K562 (cell line): ENCODE measurements at regions not wholly inside any gene's neighbourhood (a gene's known extent, or its start where the extent isn't known, plus 50 kb on each side); places are given as distances from the start of the nearest gene placed in this dataset.

Experiments used
- ATAC-seq: fragments of 200-7000 bp; cut with Tn5 transposase; 3 replicates; pipeline ENCODE4 v1.9.1; 2020; ENCODE audit warnings: moderate library complexity
- BruUV-seq: library from RNA; stranded (reverse); fragments of 400-500 nt; replicated peaks from 2 replicates; lab custom pipeline; 2021; lab: Mats Ljungman, UMichigan
- CTCF ChIA-PET: fragments of 300-600 bp; formaldehyde crosslinking; extraction: SDS; loops from one replicate; lab custom pipeline; 2021; ENCODE audit warnings: low intra/inter-chr PET ratio; lab: Yijun Ruan, JAX
- POLR2A ChIA-PET: fragments of 300-600, 350-650 bp; sonication (Branson Sonifier 250); formaldehyde crosslinking; extraction: SDS; loops from one replicate; lab custom pipeline; 2021; ENCODE audit warnings: antibody characterized with exemption, inconsistent platforms; lab: Yijun Ruan, JAX
- DNase-seq, 4 experiments: peaks; one replicate each; pipeline versions ENCODE4 v3.0.0 to v3.0.0-alpha.2; 2011 to 2018; ENCODE audit warnings: low spot score in 3 of 4, mixed read lengths in 3 of 4; ENCODE audit errors: extremely low read depth in 1 of 4
- FAIRE-seq: peaks from 2 replicates; lab custom pipeline; 2011; peaks lifted over from hg19 to GRCh38; lab: Jason Lieb, UNC
- H2AFZ ChIP-seq: 2 replicates; pipeline ENCODE4 v1.6.0; 2011; ENCODE audit warnings: low read depth, low read length, control low read depth, inconsistent platforms
- H3K27ac ChIP-seq: fragments of 200-600 bp; 3 replicates; pipeline ENCODE4 v1.8.0; 2011; ENCODE audit warnings: low read depth, mild to moderate bottlenecking, control low read depth, inconsistent platforms, low read length, moderate library complexity, mixed read lengths; ENCODE audit errors: extremely low read depth
- H3K27me3 ChIP-seq, 2 experiments: fragments of 300-600 bp in 1 of 2; 2 replicates in 1 of 2; 3 replicates in 1 of 2; pipeline versions ENCODE4 v1.6.0 to v1.8.0; 2011; ENCODE audit warnings: inconsistent platforms in 2 of 2, low read length in 2 of 2, mild to moderate bottlenecking in 1 of 2, mixed read lengths in 1 of 2, moderate library complexity in 1 of 2; ENCODE audit not compliant: control insufficient read depth in 2 of 2, insufficient read depth in 2 of 2
- H3K36me3 ChIP-seq: fragments of 300-600 bp; 3 replicates; pipeline ENCODE4 v1.8.0; 2011; ENCODE audit warnings: mild to moderate bottlenecking, low read length, inconsistent platforms; ENCODE audit not compliant: control insufficient read depth, insufficient read depth
- H3K4me1 ChIP-seq, 2 experiments: fragments of 200-600 bp in 1 of 2; replicated peaks in 1 of 2; 2 replicates in 1 of 2; 3 replicates in 1 of 2; pipeline versions ENCODE4 v1.5.1 to v1.8.0; 2011; ENCODE audit warnings: inconsistent platforms in 2 of 2, low read length in 2 of 2, mild to moderate bottlenecking in 1 of 2, mixed read lengths in 1 of 2, moderate library complexity in 1 of 2; ENCODE audit not compliant: control insufficient read depth in 2 of 2, insufficient read depth in 2 of 2
- H3K4me2 ChIP-seq: 2 replicates; pipeline ENCODE4 v1.6.1; 2011; ENCODE audit warnings: low read length, control low read depth, inconsistent platforms, mixed read lengths; ENCODE audit not compliant: insufficient read depth
- H3K4me3 ChIP-seq: fragments of 200-600 bp; sonication (generic), shearing (Covaris generic); 2 replicates; pipeline ENCODE4 v1.5.1; 2016; ENCODE audit warnings: control low read depth, inconsistent platforms
- H3K79me2 ChIP-seq: fragments of 200-600 bp; 3 replicates; pipeline ENCODE4 v1.8.0; 2011; ENCODE audit warnings: low read length, inconsistent platforms; ENCODE audit not compliant: control insufficient read depth, insufficient read depth
- H3K9ac ChIP-seq, 2 experiments: 2 replicates each; pipeline versions ENCODE4 v1.6.0 to v1.6.1; 2011; ENCODE audit warnings: low read depth in 2 of 2, low read length in 2 of 2, control low read depth in 1 of 2, inconsistent platforms in 1 of 2, mild to moderate bottlenecking in 1 of 2, mixed read lengths in 1 of 2; ENCODE audit not compliant: insufficient read depth in 1 of 2
- H3K9me1 ChIP-seq: one replicate; pipeline ENCODE4 v1.6.0; 2011; ENCODE audit warnings: inconsistent platforms, mild to moderate bottlenecking, low read length, moderate library complexity; ENCODE audit not compliant: control insufficient read depth, insufficient read depth
- H3K9me3 ChIP-seq: replicated peaks from 2 replicates; pipeline ENCODE4 v1.5.1; 2011; ENCODE audit warnings: low read depth, low read length, inconsistent platforms; ENCODE audit not compliant: control insufficient read depth, insufficient read depth
- H4K20me1 ChIP-seq: replicated peaks from 2 replicates; pipeline ENCODE4 v1.6.1; 2011; ENCODE audit warnings: low read length, inconsistent platforms, mixed read lengths; ENCODE audit not compliant: control insufficient read depth, insufficient read depth
- CBFA2T3 ChIP-seq: fragments of 450-650 bp; IDR thresholded peaks from 2 replicates; pipeline ENCODE4 v1.6.1; 2017
- DPF2 ChIP-seq: fragments of 450-650 bp; IDR thresholded peaks from 2 replicates; pipeline ENCODE4 v1.6.1; 2016
- GATAD2A ChIP-seq: fragments of 450-650 bp; IDR thresholded peaks from 2 replicates; pipeline ENCODE4 v1.6.1; 2017
- MAZ ChIP-seq, 2 experiments: fragments of 450-650 bp in 1 of 2; sonication (generic) in 1 of 2; formaldehyde crosslinking; IDR thresholded peaks in 1 of 2; conservative IDR thresholded peaks in 1 of 2; 2 replicates each; pipeline versions ENCODE4 v1.4.0 to v1.5.0; 2020; ENCODE audit warnings: mild to moderate bottlenecking in 1 of 2, missing genetic modification reagents in 1 of 2
- ZBTB5 ChIP-seq: fragments of 450-650 bp; IDR thresholded peaks from 2 replicates; pipeline ENCODE4 v1.6.1; 2017; ENCODE audit warnings: antibody characterized with exemption
- WGBS: fragments of 100-300 bp; shearing (Covaris generic); methylation state at CpG from one replicate; pipeline ENCODE4 v1.1.6; 2016; ENCODE audit warnings: low coverage, mixed read lengths; ENCODE audit not compliant: insufficient coverage; ENCODE audit errors: missing lambda C conversion rate; 5-methylcytosine and 5-hydroxymethylcytosine counted together
- in situ Hi-C: fragments of 300-500 bp; cut with MboI; formaldehyde crosslinking; loops from 4 replicates; pipeline ENCODE4 v1.15.0; 2018; ENCODE audit warnings: inconsistent platforms, mixed read lengths
- intact Hi-C: fragments of 100-400 bp; cut with micrococcal nuclease; formaldehyde crosslinking; loops from 2 replicates; pipeline ENCODE4 v1.14.2; 2022
- TF ChIP-seq, protein P1 (sequence below), 3 experiments: fragments of 200-800 bp in 1 of 3; sonication (Bioruptor generic) in 1 of 3; sonication (generic) in 1 of 3; formaldehyde crosslinking in 1 of 3; IDR thresholded peaks; 2 replicates each; pipeline versions ENCODE4 v1.6.1 to v1.8.0; 2016 to 2022; ENCODE audit warnings: mild to moderate bottlenecking in 2 of 3, missing compliant biosample characterization in 2 of 3, missing genetic modification characterization in 2 of 3, missing genetic modification reagents in 1 of 3
- TF ChIP-seq, protein P2 (sequence below): sonication (generic); formaldehyde crosslinking; IDR thresholded peaks from 2 replicates; pipeline ENCODE4 v1.8.0; 2022; ENCODE audit warnings: mild to moderate bottlenecking, missing genetic modification reagents

- no peak overlapping the region for H3K4me3 ChIP-seq
- no peaks in the 10 kb centered on the region for H4K20me1 ChIP-seq
- FAIRE-seq: no peak
- no peak overlapping the region for H3K4me2 ChIP-seq
- no peak overlapping the region for H3K9ac ChIP-seq
- no peaks in the 10 kb centered on the region for H3K9me3 ChIP-seq
- intact Hi-C loops (no loop called here), in situ Hi-C loops (no loop called here)
- H3K36me3 ChIP-seq: no peaks in the 10 kb centered on the region
- POLR2A ChIA-PET: no interaction called here
- no peak for TF ChIP-seq GATAD2A
- peak; percentile 46; the same call in 1 of the 2 replicates for TF ChIP-seq CBFA2T3
- CTCF ChIA-PET: no interaction called here
- 0 out of 5 replicates have a peak, but pooled peaks cover 0 to 2% of the 10 kb centered on the region in 2 experiments for H3K4me1 ChIP-seq
- no peaks in the 10 kb centered on the region for H3K27me3 ChIP-seq
- no TSS peak for BruUV-seq
- DNase-seq: peak in 1 of 4 experiments; percentile 15
- no peak for ATAC-seq
- H2AFZ ChIP-seq: no peak overlapping the region
- no peaks in the 10 kb centered on the region for H3K9me1 ChIP-seq
- WGBS: 0% methylated on average over 1 of the region's 1 CpG
- no peak overlapping the region for H3K27ac ChIP-seq
- H3K79me2 ChIP-seq: no peaks in the 10 kb centered on the region
Measured at GRCh38 chr1:192260076-192260475, 56.7 kb upstream of the RGS21 start.

GRCh38 chr1:192261476-192261875, 55.3 kb upstream of the RGS21 start:
- Histone ChIP-seq H2AFZ (peak overlapping the region; percentile 37; the same call in 1 of the 2 replicates), H3K27ac (no peak overlapping the region), H3K9ac (no peak overlapping the region)
- in situ Hi-C loops: no loop called here
- ATAC-seq (no peak), FAIRE-seq (no peak)
- CTCF ChIA-PET: no interaction called here
- 9% methylated on average over 1 of the region's 1 CpG for WGBS
- no peak for TF ChIP-seq MAZ (CRISPR knock-in tag; conservative IDR thresholded peaks at IDR 0.05 in 1 of 2, IDR thresholded peaks at IDR 0.05 in 1 of 2)
- TF ChIP-seq, protein P1, sequence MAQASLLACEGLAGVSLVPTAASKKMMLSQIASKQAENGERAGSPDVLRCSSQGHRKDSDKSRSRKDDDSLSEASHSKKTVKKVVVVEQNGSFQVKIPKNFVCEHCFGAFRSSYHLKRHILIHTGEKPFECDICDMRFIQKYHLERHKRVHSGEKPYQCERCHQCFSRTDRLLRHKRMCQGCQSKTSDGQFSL (CRISPR knock-in tag; IDR thresholded peaks at IDR 0.05): no peak
- TF ChIP-seq, protein P1 (tag; IDR thresholded peaks at IDR 0.05): no peak
- TF ChIP-seq, protein P2, sequence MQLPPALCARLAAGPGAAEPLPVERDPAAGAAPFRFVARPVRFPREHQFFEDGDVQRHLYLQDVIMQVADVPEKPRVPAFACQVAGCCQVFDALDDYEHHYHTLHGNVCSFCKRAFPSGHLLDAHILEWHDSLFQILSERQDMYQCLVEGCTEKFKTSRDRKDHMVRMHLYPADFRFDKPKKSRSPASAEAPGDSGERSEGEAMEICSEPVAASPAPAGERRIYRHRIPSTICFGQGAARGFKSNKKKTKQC (CRISPR knock-in tag): no peak
- TF ChIP-seq ZBTB5: no peak
- TF ChIP-seq DPF2: no peak
- TF ChIP-seq, all 486 proteins: peak for 0
- H3K9me3 ChIP-seq: no peaks in the 10 kb centered on the region
- H3K79me2 ChIP-seq: no peaks in the 10 kb centered on the region
- no peaks in the 10 kb centered on the region for H3K9me1 ChIP-seq
- intact Hi-C loops: no loop called here
- no peaks in the 10 kb centered on the region for H3K36me3 ChIP-seq
- BruUV-seq: no TSS peak
- H3K4me2 ChIP-seq: no peak overlapping the region
- H3K27me3 ChIP-seq: no peaks in the 10 kb centered on the region
- H4K20me1 ChIP-seq: no peaks in the 10 kb centered on the region
- no peak for DNase-seq
- POLR2A ChIA-PET: no interaction called here
- no peak overlapping the region for H3K4me3 ChIP-seq
- H3K4me1 ChIP-seq: peaks cover 0 to 2% of the 10 kb centered on the region in 2 experiments; a peak in 1 of 5 replicates
